ENCODE measurements at regions not wholly inside any gene's neighbourhood (a gene's known extent, or its start where the extent isn't known, plus 50 kb on each side); places are given as distances from the start of the nearest gene placed in this dataset.

DNA sequence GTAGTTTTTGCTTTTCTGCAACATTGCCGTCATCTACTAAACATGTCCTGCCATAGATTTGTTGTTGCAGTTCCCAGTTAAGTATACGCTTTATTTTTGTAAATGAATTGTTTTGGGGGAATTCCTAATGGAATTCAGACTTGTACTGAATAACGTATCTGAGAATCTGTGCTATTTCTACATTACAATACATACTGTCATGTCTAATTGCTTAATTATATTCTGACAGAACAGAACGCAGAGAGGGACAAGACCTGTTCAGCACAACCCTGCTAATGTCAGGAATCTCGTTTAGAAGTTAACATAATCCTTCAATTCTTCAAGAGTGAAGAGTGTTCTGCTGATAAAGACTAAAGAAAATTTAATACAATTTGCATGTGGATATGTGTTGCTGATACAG lies 861.1 kb upstream of the KLHL1 start:
- no peak for DNase-seq

DNA sequence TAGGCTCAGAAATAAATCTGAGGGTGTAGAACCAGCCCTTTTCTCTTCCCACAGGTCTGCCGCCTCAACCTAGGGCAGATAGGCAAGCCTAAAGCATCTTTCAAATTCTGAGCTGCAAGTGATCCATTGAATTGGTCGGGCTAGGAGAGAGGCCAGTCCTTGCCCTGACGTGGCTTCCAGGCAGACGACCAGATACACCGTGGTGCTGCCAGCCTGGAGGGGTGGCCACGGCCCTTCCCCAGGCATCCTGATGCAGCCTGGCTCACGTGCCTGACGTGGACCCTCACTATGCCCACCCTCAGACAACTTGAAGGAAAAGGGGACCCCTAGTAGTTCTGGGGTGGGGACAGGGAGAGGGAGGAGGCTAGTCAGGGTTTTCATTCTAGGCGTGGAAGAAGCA lies 859.3 kb upstream of the KLHL1 start:
- DNase-seq = no peak

GRCh38 chr13:70964874-70965273 lies 856.6 kb upstream of the KLHL1 start:
- no peak for DNase-seq

DNA sequence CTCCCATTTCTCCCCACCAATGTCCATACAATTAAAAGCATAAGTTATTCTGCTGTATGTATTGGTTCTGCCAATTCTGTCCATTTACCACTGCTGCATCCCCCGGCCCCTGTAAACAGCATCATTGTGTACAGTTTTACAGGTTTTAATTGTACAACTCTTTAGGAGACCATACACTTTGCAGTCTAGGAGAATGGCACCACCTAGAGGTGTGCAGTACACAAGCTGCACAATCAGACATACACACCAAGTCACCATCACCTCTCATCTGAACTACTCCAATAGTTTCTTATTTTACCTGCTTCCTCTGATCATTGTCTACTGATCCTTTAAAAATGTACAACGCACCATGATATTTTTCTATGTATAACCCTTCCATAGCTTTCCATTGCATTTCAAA lies 855.9 kb upstream of the KLHL1 start:
- DNase-seq = no peak

- no peak for DNase-seq
These were observed 852.7 kb upstream of the KLHL1 start for GRCh38 chr13:70960841-70961443.

DNA sequence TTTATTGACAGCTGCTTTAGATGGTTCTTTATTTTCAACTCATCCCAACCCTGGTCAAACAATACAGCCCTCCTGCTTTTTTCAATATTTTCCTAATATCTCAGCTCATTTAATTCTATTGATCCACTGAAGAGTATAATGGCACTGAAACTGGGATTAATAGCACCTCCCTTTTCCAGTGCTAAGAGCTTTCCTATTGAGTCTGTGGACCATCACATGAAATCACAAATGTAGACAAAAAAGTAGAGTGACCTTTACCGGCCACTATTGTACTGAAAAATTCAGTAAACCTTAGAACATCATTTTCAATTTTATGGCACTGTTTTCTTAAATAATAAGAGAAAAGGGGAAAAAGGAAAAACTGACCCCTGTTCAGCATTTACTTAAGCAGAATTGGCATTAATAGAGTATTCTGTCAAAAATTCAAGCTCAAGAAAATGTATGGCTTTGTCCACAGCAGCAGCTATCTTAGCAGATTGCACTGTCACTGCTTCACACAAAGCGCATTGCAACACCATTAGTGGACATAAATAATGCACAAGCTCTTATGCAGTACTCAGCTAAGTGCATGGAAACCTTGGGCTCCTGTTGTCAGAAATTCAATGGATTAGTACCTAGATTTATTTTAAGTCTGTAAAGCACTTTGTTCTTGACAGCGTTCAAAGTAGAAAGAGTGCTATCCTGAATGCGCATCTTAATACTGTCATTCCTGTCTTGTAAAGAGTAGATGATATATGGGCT lies 851.0 kb upstream of the KLHL1 start:
- no peak for DNase-seq

- no peak for DNase-seq
These were observed 847.6 kb upstream of the KLHL1 start for GRCh38 chr13:70955887-70956286.

- DNase-seq = no peak
These were observed 842.4 kb upstream of the KLHL1 start for GRCh38 chr13:70950664-70951063.

DNA sequence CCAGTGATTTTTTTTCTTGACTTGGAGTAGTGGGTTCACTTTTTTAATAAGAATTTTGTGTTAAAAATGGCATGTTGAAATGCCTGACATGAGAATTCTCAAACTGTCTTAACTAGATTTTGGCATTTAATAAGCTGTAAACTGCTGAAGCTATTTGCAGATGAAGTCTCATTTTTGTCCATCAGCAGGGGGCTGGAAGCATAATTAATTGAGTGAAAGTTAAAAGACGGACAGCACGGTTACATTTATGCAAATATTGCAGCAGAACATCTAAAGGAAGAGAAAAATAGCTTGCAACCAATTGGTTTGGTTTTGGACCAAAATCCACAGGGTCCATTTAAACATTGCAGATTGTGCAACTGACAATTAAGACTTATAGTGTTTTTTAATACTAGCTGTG lies 837.3 kb upstream of the KLHL1 start:
- DNase-seq = no peak

GRCh38 chr13:70941454-70941853 lies 833.2 kb upstream of the KLHL1 start:
- no peak for DNase-seq

DNA sequence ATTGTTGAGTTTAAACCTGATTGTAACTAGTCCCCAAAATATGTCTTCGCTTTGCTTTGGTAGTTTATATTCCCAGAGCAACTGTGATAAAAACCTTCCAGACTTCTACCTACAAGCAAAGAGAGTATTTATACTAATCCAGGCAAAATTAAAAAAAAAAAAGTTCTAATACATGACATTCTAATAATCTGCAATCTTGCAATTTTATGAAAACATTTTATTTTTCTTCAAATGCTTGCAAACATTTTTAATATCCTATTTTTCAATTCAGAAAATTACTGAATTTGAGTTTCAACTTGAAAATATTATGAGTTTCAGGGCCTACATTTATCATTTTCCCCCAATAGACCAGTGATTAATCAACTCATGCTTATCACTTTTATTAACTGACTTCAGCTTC lies 830.2 kb upstream of the KLHL1 start:
- DNase-seq = no peak

DNA sequence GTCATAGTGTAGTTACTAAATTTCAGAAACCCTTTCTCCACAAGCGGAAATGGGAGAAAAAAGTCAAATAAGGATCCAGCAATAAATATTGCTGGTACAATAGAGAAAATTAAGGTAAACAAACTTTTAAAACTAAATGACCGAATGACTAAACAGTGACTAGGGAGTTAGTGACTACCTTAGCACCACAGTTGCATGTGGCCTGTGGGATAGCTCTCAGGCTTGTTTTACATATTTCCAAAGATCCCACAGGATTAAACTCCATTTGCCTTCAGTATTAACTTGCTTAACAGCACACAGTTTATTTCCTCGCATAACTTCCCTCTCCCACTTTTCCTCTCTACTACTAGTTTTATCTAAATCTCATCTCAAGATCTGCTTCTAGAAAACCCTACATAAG lies 824.3 kb upstream of the KLHL1 start:
- no peak for DNase-seq

GRCh38 chr13:70923863-70924752 lies 815.9 kb upstream of the KLHL1 start:
- no peak for DNase-seq

DNA sequence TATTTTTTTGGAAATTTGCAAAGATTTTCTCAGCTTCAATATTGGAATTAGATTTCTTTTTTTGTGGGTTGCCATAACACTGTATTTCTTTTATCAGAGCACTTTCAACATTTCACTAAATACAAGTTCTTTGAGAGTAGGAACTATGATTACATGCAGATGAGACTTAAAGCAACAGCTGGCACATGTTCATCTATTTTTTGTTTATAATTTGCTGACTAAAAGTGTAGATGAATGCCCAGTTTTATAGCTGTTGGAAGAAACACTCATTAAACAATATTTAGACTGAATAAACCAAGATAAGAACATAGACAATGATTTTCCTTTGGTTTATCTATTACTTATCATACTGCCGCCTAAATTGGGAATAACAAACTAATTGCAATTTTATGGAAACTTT lies 803.0 kb upstream of the KLHL1 start:
- no peak for DNase-seq

- no peak for DNase-seq
These were observed 800.5 kb upstream of the KLHL1 start for GRCh38 chr13:70908795-70909194.

DNA sequence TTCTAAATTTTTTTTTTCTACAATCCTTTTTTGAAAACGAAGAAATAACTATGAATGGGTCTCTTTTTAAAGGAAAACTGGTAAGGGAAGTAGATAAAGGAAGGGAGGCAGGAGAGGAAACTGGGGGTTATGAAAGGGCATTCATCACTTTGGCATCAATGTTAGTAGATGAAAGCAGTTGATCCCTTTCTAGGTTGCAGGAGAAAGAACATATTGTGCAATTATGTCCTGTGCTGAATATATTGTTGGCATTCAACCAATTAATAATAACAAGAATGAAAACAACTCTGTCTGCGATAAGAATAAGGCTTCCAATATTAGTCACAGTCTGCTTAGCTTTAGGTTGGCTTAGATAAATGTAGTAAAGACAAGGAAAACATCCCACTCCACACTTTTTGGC lies 796.8 kb upstream of the KLHL1 start:
- no peak for DNase-seq

DNA sequence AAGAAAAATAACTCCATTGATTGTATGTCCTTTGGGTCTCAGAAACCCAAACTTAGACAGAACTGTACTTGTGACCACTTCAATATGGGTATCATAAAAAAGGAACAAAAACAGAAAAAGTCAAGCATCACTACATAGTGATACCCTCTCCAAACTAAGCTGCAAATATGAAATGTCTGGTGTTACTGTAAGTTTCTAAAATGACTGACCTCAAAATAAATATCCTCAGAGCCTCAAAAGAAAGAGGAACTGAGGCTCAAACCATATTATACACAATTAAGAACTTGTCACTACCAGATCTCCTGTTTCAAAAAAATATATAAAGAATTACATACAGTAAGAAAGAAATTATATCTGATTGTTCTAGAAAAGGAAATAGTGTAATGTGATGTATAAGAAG lies 787.9 kb upstream of the KLHL1 start:
- DNase-seq = no peak

DNA sequence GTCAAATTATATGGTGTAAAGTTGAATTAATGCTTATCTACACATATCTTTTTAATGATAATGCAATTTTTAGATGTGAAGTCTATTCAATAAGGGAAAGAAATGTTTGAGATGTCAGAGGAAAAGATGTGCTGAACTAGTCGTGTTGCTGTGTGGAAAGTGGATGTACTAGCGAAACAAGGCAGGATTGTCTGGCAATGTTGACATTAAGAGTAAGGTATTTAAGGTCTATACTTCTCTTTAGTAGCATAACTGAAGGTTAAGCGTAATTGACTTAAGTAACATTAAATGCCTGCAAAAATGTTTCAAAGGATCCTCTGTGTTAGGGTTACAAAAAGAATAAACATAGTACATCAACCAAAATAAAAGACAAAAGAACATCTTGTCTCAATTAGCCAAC lies 787.3 kb upstream of the KLHL1 start:
- no peak for DNase-seq

GRCh38 chr13:70894258-70894657 lies 786.0 kb upstream of the KLHL1 start:
- DNase-seq = no peak

DNA sequence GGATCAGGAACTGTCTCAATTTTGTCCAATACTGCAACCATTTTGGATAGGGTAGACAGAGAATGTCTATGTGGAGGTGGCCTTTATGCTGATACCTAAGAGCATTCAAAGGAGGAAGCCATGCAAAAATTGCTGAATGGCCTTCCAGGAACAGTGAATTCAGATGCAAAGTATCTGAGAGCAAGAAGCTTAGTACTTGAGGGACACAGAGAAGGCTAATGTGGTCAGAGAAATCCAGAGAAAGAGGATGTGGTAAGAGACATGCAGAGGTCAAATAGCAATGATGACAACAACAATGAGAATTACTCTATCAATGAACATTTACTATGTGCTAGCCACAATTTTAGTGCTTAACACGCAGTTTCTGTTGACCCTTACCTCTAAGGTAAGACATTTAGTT lies 785.6 kb upstream of the KLHL1 start:
- no peak for DNase-seq

GRCh38 chr13:70890289-70890688 lies 782.0 kb upstream of the KLHL1 start:
- DNase-seq = no peak

GRCh38 chr13:70889163-70889562 lies 780.9 kb upstream of the KLHL1 start:
- DNase-seq = no peak

GRCh38 chr13:70884196-70884595 lies 775.9 kb upstream of the KLHL1 start:
- DNase-seq = no peak

DNA sequence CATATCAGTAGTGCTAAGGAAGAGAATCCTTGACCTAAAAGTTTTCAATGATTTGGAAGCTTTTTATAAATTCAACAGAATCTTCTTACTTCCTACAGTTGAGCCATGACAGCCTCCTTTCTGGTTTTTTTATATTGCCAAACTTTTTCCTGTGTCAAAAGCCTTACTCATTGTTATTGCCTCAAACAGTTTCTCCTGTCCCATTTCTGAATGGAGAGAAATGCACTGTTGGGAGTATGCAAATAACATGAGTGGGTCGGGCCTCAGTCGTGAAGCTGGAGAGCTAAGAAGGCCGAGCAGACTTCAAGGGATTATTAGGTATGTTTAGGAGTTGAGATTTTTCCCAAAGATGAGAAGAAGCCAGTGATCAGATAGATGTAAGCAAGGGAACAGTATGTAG lies 766.4 kb upstream of the KLHL1 start:
- no peak for DNase-seq
